Sciatic nerve (tissue), 2 donors: ENCODE measurements at regions not wholly inside any gene's neighbourhood (a gene's known extent, or its start where the extent isn't known, plus 50 kb on each side); places are given as distances from the start of the nearest gene placed in this dataset.
"Not testable (repeated sequence)": the region's sequence is repeated elsewhere in the genome, so short reads cannot be mapped to it uniquely, and the experiment has no call there.

Source experiments
- ATAC-seq: fragments of 200-7000 bp; cut with Tn5 transposase; one replicate; pipeline ENCODE4 v1.9.1; 2020; ENCODE audit warnings: mild to moderate bottlenecking, moderate library complexity
- DNase-seq: peaks from one replicate; pipeline ENCODE4 v3.0.0-alpha.2; 2020; ENCODE audit warnings: low spot score
- intact Hi-C: fragments of 100-400 bp; cut with DNase I; formaldehyde crosslinking; loops from one replicate; pipeline ENCODE4 v1.14.2; 2022
- donor health status: DM: no; HTN: no; CAD: no.
- donor health status: DM: no; HTN: no; CAD: no.

GRCh38 chr4:116726523-116726922 lies 358.9 kb downstream of the TRAM1L1 start:
- ATAC-seq (peak; percentile 78), DNase-seq (no peak)
- intact Hi-C loops = no loop called here

DNA sequence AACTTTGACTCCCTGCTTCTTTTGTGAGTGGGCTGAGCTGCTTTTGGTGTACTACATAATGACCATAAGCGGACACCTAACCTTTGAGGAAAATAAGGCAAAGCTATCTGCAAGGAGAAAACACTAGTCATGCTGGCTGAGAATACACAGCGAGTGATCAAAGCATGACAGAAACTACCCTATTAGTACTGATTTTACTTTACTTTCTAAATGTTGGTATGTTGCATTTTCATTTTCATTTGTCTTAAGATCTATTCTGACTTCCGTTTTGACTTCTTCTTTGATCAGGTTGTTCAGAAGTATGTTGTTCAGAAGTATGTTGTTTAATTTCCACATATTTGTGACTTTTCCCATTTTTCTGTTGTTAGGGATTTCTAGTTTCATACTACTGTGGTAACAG lies 361.1 kb downstream of the TRAM1L1 start:
- no peak for DNase-seq
- intact Hi-C loops = no loop called here
- no peak for ATAC-seq

DNA sequence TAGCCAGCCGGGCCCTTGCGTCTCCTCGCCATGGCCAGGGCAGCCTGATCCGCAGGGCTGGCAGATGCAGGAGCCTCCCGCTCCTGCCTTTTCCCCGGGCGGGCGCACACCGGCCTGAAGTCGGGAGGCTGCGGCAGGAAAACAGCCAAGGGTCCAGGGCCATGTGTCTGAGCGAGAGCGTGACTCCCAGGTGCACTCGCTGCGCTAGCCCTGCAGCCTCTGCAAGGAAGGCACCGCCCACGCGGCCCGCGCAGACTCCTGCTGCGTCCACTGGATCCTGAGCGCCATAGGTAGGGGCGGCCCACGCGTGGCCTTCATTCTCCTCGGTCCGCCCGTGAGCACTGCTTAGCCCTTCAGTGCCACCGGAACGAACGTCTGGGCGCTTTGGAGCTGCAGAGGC lies 379.9 kb downstream of the TRAM1L1 start:
- ATAC-seq (peak; percentile 13), DNase-seq (no peak)
- intact Hi-C loops = no loop called here

GRCh38 chr4:116702949-116703348 lies 382.4 kb downstream of the TRAM1L1 start:
- DNase-seq = no peak
- ATAC-seq = no peak
- intact Hi-C loops = no loop called here

DNA sequence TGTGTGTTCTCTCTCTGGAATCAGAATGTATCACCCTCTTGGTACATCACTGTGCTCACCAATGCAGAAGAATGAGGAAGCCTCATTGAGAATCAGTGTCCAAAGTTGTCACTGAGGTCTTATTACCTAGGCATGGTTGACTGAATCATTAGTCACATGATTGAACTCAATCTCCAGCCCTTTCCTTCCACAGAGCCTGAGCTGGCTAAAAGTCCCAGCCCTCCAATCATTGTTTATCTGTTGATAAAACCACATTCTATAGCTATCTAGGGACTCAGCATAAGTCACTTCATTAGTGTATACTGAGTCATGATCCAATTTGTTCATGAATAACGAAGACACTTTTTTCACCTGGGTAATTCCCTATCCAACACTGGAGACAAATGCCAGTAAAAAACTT lies 396.8 kb downstream of the TRAM1L1 start:
- DNase-seq (no peak), ATAC-seq (no peak)
- intact Hi-C loops = no loop called here

DNA sequence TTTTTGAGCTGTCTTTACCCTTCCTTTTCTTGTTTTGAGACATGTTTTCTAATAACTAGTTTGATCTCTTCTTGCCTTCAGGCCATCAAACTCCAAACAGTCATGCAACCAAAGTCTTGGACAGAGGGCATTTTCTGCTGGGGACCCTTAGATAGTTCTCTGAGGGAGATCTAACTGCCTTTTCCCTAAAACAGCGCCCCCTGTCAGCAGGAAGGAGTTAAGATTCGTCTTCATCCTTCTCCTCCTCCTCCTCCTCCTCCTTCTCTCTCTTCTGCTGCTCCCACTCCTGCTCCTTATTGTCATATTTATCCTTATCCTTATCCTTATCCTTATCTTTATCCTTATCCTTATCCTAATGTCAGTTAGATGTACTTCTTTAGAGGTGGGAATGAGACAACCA lies 417.2 kb downstream of the TRAM1L1 start:
- intact Hi-C loops = no loop called here
- DNase-seq = no peak
- ATAC-seq = no peak

- no peak for ATAC-seq
- DNase-seq = no peak
- intact Hi-C loops = no loop called here
Measured at GRCh38 chr4:116665716-116666115, 419.7 kb downstream of the TRAM1L1 start.

- intact Hi-C loops = no loop called here
- ATAC-seq (no peak), DNase-seq (no peak)
Measured at GRCh38 chr4:116664198-116664597, 421.2 kb downstream of the TRAM1L1 start.

- ATAC-seq (no peak), DNase-seq (no peak)
- intact Hi-C loops = no loop called here
Measured at GRCh38 chr4:116639070-116639577, 446.3 kb downstream of the TRAM1L1 start.

GRCh38 chr4:116638592-116638991 lies 446.8 kb downstream of the TRAM1L1 start:
- ATAC-seq (no peak), DNase-seq (no peak)
- intact Hi-C loops = no loop called here

- intact Hi-C loops = no loop called here
- no peak for DNase-seq
- ATAC-seq = no peak
Measured at GRCh38 chr4:116636917-116637316, 448.5 kb downstream of the TRAM1L1 start.

DNA sequence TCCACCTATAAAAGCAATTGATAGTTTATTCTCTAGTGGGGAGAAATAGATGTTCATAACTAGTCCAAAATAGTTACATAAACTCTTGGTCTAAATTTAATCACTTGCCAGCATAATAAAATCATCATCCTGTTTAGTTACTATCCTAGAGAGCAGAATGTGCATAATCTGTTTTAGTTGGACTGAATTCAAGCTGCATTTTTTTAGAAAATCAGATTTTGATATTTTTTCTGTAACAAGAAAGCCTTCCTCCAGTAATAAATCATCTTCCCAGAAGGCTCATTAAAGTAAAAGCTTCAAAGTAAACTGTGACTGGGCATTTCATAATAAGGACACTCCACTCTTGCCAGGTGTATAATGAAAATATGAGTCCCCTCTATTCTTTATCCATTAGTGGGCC lies 453.1 kb downstream of the TRAM1L1 start:
- intact Hi-C loops = no loop called here
- DNase-seq (no peak), ATAC-seq (no peak)

GRCh38 chr4:116628598-116628997 lies 456.8 kb downstream of the TRAM1L1 start:
- intact Hi-C loops = no loop called here
- no peak for DNase-seq
- no peak for ATAC-seq

DNA sequence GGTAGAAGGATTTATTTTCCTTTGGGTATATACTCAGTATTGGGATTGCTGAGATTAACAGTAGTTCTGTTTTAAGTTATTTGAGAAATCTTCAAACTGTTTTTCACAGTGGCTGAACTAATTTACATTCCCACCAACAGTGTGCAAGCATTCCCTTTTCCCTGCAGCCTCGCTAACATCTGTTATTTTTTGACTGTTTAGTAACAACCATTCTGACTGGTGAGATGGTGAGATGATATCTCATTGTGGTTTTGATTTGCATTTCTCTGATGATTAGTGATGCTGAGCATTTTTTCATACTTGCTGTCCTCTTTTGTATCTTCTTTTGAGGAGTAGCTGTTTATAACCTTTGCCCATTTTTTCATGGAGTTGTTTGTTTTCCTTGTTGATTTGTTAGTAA lies 457.8 kb downstream of the TRAM1L1 start:
- intact Hi-C loops = no loop called here
- ATAC-seq = no peak
- no peak for DNase-seq

DNA sequence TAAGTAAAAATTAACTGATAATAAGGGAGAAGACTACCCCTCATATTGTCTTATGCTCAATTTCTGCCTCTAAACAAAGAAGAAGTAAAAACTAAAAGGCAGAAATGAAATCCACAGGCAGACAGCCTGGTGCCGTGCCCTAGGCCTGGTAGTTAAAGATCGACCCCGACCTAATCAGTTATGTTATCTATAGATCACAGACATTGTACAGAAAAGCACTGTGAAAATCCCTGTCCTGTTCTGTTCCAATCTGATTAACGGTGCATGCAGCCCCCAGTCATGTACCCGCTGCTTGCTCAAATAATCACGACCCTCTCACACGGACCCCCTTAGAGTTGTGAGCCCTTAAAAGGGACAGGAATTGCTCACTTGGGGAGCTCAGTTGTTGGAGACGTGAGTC lies 465.9 kb downstream of the TRAM1L1 start:
- ATAC-seq, intact Hi-C loops, DNase-seq: not testable (repeated sequence)

DNA sequence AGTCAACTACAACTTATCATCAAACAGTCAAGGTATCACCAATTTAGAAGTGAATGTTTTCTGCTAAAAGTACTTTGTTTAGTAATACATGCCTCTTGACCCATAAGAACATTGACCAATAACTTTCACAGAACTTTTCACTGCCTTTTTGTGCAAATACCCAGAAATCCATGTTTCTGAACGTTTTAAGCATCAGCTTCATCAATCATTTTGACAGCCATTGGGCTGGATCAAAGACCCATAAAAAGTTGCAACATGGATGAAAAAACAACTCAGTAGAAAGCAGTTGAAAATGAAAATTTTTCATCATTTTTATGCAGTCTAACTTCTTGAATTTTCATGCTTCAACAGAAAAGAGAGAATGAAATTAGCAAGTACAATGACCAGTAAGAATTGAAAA lies 466.7 kb downstream of the TRAM1L1 start:
- ATAC-seq (no peak), DNase-seq (no peak)
- intact Hi-C loops = no loop called here

- no peak for ATAC-seq
- no peak for DNase-seq
- intact Hi-C loops = no loop called here
Measured at GRCh38 chr4:116603096-116603495, 482.3 kb downstream of the TRAM1L1 start.

- intact Hi-C loops = no loop called here
- ATAC-seq (peak; percentile 13), DNase-seq (no peak)
Measured at GRCh38 chr4:116599859-116600258, 485.5 kb downstream of the TRAM1L1 start.

GRCh38 chr4:116598980-116599789 lies 486.2 kb downstream of the TRAM1L1 start:
- intact Hi-C loops = no loop called here
- DNase-seq (no peak), ATAC-seq (peak; percentile 36)

DNA sequence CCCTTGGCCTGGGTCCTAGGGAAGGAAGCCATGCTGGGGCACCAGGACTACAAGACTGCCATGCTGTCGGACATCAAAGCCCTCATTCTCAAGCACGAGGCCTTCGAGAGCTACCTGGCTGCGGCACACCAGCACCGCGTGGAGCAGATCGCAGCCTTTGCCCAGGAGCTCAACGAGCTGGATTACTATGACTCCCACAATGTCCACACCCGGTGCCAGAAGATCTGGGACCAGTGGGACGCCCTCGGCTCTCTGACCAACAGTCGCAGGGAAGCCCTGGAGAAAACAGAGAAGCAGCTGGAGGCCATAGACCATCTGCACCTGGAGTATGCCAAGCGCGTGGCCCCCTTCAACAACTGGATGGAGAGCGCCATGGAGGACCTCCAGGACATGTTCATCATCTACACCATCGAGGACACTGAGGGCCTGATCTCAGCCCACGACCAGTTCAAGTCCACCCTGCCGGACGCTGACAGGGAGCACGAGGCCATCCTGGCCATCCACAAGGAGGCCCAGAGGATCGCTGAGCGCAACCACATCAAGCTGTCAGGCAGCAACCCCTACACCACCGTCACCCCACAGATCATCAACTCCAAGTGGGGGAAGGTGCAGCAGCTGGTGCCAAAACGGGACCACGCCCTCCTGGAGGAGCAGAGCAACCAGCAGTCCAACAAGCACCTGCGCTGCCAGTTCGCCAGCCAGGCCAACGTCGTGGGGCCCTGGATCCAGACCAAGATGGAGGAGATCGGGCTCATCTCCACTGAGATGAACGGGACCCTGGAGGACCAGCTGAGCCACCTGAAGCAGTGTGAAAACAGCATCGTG lies 487.0 kb downstream of the TRAM1L1 start:
- DNase-seq (no peak), ATAC-seq (peak; percentile 28)
- intact Hi-C loops = no loop called here
